HL-60 (cell line): ENCODE measurements at regions not wholly inside any gene's neighbourhood (a gene's known extent, or its start where the extent isn't known, plus 50 kb on each side); places are given as distances from the start of the nearest gene placed in this dataset.

Source experiments
- DNase-seq, 2 experiments: peaks; one replicate each; pipeline ENCODE4 v3.0.0-alpha.2; 2010 to 2020; ENCODE audit warnings: low read depth in 1 of 2, low spot score in 1 of 2
- H3K27ac ChIP-seq: fragments of 250-450 bp; sonication (Bioruptor Pico); replicated peaks from 2 replicates; pipeline ENCODE4 v1.5.1; 2020; ENCODE audit warnings: mild to moderate bottlenecking, moderate library complexity
- H3K27me3 ChIP-seq: fragments of 250-450 bp; sonication (Bioruptor Pico); 2 replicates; pipeline ENCODE4 v1.5.1; 2021; ENCODE audit warnings: mild to moderate bottlenecking, moderate library complexity; ENCODE audit not compliant: insufficient read depth, poor library complexity, severe bottlenecking
- H3K4me3 ChIP-seq: replicated peaks from 2 replicates; pipeline ENCODE4 v1.5.1; 2011; ENCODE audit warnings: mild to moderate bottlenecking, control low read depth, low read length; ENCODE audit not compliant: insufficient read depth
- GABPA ChIP-seq: IDR thresholded peaks from 2 replicates; pipeline ENCODE4 v1.6.1; 2012; ENCODE audit warnings: low read depth
- POLR2AphosphoS5 ChIP-seq: IDR thresholded peaks from 2 replicates; pipeline ENCODE4 v1.6.1; 2012; ENCODE audit warnings: low read depth
- SPI1 ChIP-seq: IDR thresholded peaks from 2 replicates; pipeline ENCODE4 v1.6.1; 2012; ENCODE audit warnings: low read depth, mild to moderate bottlenecking, borderline replicate concordance
- TF ChIP-seq, protein P1 (sequence below): IDR thresholded peaks from 2 replicates; pipeline ENCODE4 v1.6.1; 2012; ENCODE audit warnings: low read depth; ENCODE audit not compliant: insufficient replicate concordance
- TF ChIP-seq, protein P2 (sequence below): IDR thresholded peaks from one replicate; pipeline ENCODE4 v1.5.1; 2011; ENCODE audit warnings: low read length, control low read depth, inconsistent platforms; ENCODE audit not compliant: insufficient read depth

DNA sequence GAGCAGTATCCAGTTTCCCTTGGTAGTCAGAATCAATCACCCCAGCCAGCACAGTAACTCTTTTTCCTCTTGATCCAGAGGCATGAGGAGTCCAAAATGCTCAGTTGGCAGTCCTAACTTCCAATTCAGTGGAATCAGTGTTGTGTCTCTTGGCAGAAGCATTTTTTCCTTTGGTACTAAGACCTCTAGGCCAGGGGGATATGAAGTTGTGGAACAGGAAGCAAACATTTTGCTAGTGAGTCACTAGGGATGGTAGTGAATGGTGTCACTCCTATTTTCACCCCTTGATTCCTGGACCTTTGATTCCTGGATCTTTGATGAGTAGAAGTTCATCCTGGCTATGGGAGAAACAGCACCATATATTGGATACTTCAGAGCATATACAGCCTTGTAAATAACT lies 70.5 kb upstream of the ALDH1A3 start:
- Histone ChIP-seq H3K4me3 (no peak overlapping the region), H3K27me3 (no peaks in the 10 kb centered on the region), H3K27ac (no peak overlapping the region)
- TF ChIP-seq POLR2AphosphoS5 (no peak), SPI1 (no peak), GABPA (no peak)
- TF ChIP-seq, protein P1, sequence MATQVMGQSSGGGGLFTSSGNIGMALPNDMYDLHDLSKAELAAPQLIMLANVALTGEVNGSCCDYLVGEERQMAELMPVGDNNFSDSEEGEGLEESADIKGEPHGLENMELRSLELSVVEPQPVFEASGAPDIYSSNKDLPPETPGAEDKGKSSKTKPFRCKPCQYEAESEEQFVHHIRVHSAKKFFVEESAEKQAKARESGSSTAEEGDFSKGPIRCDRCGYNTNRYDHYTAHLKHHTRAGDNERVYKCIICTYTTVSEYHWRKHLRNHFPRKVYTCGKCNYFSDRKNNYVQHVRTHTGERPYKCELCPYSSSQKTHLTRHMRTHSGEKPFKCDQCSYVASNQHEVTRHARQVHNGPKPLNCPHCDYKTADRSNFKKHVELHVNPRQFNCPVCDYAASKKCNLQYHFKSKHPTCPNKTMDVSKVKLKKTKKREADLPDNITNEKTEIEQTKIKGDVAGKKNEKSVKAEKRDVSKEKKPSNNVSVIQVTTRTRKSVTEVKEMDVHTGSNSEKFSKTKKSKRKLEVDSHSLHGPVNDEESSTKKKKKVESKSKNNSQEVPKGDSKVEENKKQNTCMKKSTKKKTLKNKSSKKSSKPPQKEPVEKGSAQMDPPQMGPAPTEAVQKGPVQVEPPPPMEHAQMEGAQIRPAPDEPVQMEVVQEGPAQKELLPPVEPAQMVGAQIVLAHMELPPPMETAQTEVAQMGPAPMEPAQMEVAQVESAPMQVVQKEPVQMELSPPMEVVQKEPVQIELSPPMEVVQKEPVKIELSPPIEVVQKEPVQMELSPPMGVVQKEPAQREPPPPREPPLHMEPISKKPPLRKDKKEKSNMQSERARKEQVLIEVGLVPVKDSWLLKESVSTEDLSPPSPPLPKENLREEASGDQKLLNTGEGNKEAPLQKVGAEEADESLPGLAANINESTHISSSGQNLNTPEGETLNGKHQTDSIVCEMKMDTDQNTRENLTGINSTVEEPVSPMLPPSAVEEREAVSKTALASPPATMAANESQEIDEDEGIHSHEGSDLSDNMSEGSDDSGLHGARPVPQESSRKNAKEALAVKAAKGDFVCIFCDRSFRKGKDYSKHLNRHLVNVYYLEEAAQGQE: no peak
- TF ChIP-seq, protein P2, sequence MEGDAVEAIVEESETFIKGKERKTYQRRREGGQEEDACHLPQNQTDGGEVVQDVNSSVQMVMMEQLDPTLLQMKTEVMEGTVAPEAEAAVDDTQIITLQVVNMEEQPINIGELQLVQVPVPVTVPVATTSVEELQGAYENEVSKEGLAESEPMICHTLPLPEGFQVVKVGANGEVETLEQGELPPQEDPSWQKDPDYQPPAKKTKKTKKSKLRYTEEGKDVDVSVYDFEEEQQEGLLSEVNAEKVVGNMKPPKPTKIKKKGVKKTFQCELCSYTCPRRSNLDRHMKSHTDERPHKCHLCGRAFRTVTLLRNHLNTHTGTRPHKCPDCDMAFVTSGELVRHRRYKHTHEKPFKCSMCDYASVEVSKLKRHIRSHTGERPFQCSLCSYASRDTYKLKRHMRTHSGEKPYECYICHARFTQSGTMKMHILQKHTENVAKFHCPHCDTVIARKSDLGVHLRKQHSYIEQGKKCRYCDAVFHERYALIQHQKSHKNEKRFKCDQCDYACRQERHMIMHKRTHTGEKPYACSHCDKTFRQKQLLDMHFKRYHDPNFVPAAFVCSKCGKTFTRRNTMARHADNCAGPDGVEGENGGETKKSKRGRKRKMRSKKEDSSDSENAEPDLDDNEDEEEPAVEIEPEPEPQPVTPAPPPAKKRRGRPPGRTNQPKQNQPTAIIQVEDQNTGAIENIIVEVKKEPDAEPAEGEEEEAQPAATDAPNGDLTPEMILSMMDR: no peak
- no peak for DNase-seq

DNA sequence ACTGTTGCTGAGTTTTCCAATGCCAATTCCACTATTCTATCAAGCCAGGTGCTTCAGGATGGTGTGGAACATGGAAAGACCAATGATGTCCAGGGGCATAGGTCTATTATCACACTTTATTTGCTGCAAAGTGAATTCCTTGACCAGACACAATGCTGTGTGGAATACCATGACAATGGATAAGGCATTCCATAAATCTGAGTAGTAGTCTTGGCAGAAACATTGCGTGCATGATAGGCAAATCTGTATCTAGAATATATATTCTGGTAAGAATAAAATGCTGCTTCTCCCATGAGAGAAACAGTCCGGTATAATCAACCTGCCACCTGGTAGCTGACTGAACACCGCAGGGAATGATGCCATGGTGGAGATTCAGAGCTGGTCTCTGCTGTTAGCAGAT lies 70.0 kb upstream of the ALDH1A3 start:
- TF ChIP-seq, protein P2: no peak
- TF ChIP-seq, protein P1: no peak
- TF ChIP-seq SPI1 (no peak), POLR2AphosphoS5 (no peak), GABPA (no peak)

DNA sequence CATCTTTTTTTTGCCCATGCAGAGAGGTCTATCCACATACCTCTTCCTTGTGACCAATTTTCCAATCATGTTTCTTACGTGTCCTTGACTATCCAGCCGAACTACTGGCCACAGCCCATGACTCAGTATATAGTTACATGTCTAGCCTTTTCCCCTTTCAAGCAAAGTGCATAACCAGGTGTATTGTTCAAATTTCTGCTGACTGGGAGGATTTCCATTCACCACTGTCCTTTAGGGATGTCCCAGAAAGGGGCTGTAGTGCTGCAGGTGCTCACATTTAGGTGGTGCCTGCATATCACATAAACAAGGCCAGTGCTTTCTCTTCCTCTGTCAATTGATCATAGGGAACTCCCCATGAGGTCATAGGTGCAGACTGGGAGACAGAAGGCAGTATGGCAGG lies 69.4 kb upstream of the ALDH1A3 start:
- no peak for DNase-seq
- Histone ChIP-seq H3K4me3 (no peak overlapping the region), H3K27me3 (no peaks in the 10 kb centered on the region), H3K27ac (no peak overlapping the region)
- TF ChIP-seq SPI1: no peak
- TF ChIP-seq, protein P2: no peak
- TF ChIP-seq, protein P1: no peak
- TF ChIP-seq POLR2AphosphoS5: no peak
- no peak for TF ChIP-seq GABPA

More for the DNA sequence above, 70.0 kb upstream of the ALDH1A3 start:
- DNase-seq: no peak
- H3K4me3 ChIP-seq: no peak overlapping the region
- no peaks in the 10 kb centered on the region for H3K27me3 ChIP-seq
- H3K27ac ChIP-seq: no peak overlapping the region
